DND-41 (cell line): ENCODE measurements at regions not wholly inside any gene's neighbourhood (a gene's known extent, or its start where the extent isn't known, plus 50 kb on each side); places are given as distances from the start of the nearest gene placed in this dataset.

ENCODE experiments used
- ATAC-seq: fragments of 200-7000 bp; cut with Tn5 transposase; 3 replicates; pipeline ENCODE4 v1.9.1; 2021; ENCODE audit warnings: low read depth; ENCODE audit not compliant: insufficient read depth
- DNase-seq: peaks from one replicate; pipeline ENCODE4 v3.0.0-alpha.2; 2020
- H2AFZ ChIP-seq: 2 replicates; pipeline ENCODE4 v1.6.0; 2012; ENCODE audit warnings: low read depth, low read length
- H3K27ac ChIP-seq: 2 replicates; pipeline ENCODE4 v1.5.1; 2012; ENCODE audit warnings: low read length, inconsistent platforms
- H3K27me3 ChIP-seq: fragments of 200-600 bp; sonication (generic); 2 replicates; pipeline ENCODE4 v1.6.0; 2012; ENCODE audit warnings: low read length, mild to moderate bottlenecking, inconsistent platforms; ENCODE audit not compliant: insufficient read depth, poor library complexity
- H3K36me3 ChIP-seq: 2 replicates; pipeline ENCODE4 v1.5.1; 2012; ENCODE audit warnings: low read length, inconsistent platforms; ENCODE audit not compliant: insufficient read depth
- H3K4me1 ChIP-seq: 2 replicates; pipeline ENCODE4 v1.5.1; 2012; ENCODE audit warnings: mild to moderate bottlenecking, low read length; ENCODE audit not compliant: insufficient read depth
- H3K4me2 ChIP-seq: 2 replicates; pipeline ENCODE4 v1.6.0; 2012; ENCODE audit warnings: mild to moderate bottlenecking, moderate library complexity, low read length, inconsistent platforms; ENCODE audit not compliant: insufficient read depth
- H3K4me3 ChIP-seq, 2 experiments: fragments of 200-600 bp in 1 of 2; shearing (Covaris generic) in 1 of 2; 2 replicates each; pipeline ENCODE4 v1.5.1; 2012 to 2016; ENCODE audit warnings: inconsistent platforms in 2 of 2, low read length in 2 of 2, mild to moderate bottlenecking in 2 of 2, low read depth in 1 of 2, moderate library complexity in 1 of 2
- H3K79me2 ChIP-seq: 2 replicates; pipeline ENCODE4 v1.6.0; 2012; ENCODE audit warnings: low read length, inconsistent platforms; ENCODE audit not compliant: insufficient read depth
- H3K9ac ChIP-seq: 2 replicates; pipeline ENCODE4 v1.6.0; 2012; ENCODE audit warnings: low read depth, mild to moderate bottlenecking, inconsistent platforms, low read length, moderate library complexity
- H3K9me3 ChIP-seq: 2 replicates; pipeline ENCODE4 v1.5.1; 2012; ENCODE audit warnings: low read length, moderate library complexity, mild to moderate bottlenecking, inconsistent platforms; ENCODE audit not compliant: insufficient read depth, severe bottlenecking
- H4K20me1 ChIP-seq: 2 replicates; pipeline ENCODE4 v1.6.0; 2012; ENCODE audit warnings: low read length; ENCODE audit not compliant: insufficient read depth
- CTCF ChIP-seq: IDR thresholded peaks from 2 replicates; pipeline ENCODE4 v1.5.1; 2012; ENCODE audit warnings: borderline replicate concordance, low read length, moderate library complexity, mild to moderate bottlenecking; ENCODE audit not compliant: poor library complexity, severe bottlenecking; ENCODE audit errors: extremely low read depth
- EZH2 ChIP-seq: IDR thresholded peaks from 3 replicates; pipeline ENCODE4 v1.6.1; 2012; ENCODE audit warnings: borderline replicate concordance, low read depth, mild to moderate bottlenecking, moderate library complexity, low read length, inconsistent platforms; ENCODE audit not compliant: severe bottlenecking

- no peaks in the 10 kb centered on the region for H3K79me2 ChIP-seq
- no peak overlapping the region for H3K4me2 ChIP-seq
- H3K4me1 ChIP-seq: no peaks in the 10 kb centered on the region
- no peak for DNase-seq
- H3K4me3 ChIP-seq: no peak overlapping the region
- H3K9me3 ChIP-seq: no peaks in the 10 kb centered on the region
- TF ChIP-seq EZH2 (no peak), CTCF (no peak)
- no peaks in the 10 kb centered on the region for H4K20me1 ChIP-seq
- H3K36me3 ChIP-seq: no peaks in the 10 kb centered on the region
- no peak overlapping the region for H3K9ac ChIP-seq
- no peaks in the 10 kb centered on the region for H3K27me3 ChIP-seq
- ATAC-seq: no peak
- H2AFZ ChIP-seq: no peak overlapping the region
- no peak overlapping the region for H3K27ac ChIP-seq
These were observed 1389.9 kb upstream of the MAP3K7 start for GRCh38 chr6:91976797-91977196.

GRCh38 chr6:91970700-91971099, 1383.8 kb upstream of the MAP3K7 start:
- DNase-seq (no peak), ATAC-seq (no peak)
- no peak for TF ChIP-seq CTCF
- TF ChIP-seq EZH2: no peak
- no peak overlapping the region for H3K4me3 ChIP-seq
- no peak overlapping the region for H3K9ac ChIP-seq
- H2AFZ ChIP-seq: no peak overlapping the region
- no peaks in the 10 kb centered on the region for H3K79me2 ChIP-seq
- H3K4me2 ChIP-seq: no peak overlapping the region
- peaks cover 9% of the 10 kb centered on the region for H3K9me3 ChIP-seq
- H4K20me1 ChIP-seq: no peaks in the 10 kb centered on the region
- H3K36me3 ChIP-seq: no peaks in the 10 kb centered on the region
- H3K27ac ChIP-seq: no peak overlapping the region
- H3K4me1 ChIP-seq: no peaks in the 10 kb centered on the region
- no peaks in the 10 kb centered on the region for H3K27me3 ChIP-seq

GRCh38 chr6:91965872-91966271, 1379.0 kb upstream of the MAP3K7 start:
- Histone ChIP-seq H2AFZ (no peak overlapping the region), H3K4me2 (no peak overlapping the region), H3K79me2 (no peaks in the 10 kb centered on the region), H3K27me3 (no peaks in the 10 kb centered on the region), H4K20me1 (no peaks in the 10 kb centered on the region), H3K27ac (no peak overlapping the region), H3K4me1 (no peaks in the 10 kb centered on the region), H3K36me3 (no peaks in the 10 kb centered on the region), H3K4me3 (no peak overlapping the region), H3K9ac (no peak overlapping the region), H3K9me3 (peaks cover 13% of the 10 kb centered on the region)
- DNase-seq (no peak), ATAC-seq (no peak)
- no peak for TF ChIP-seq EZH2
- no peak for TF ChIP-seq CTCF

GRCh38 chr6:91961671-91962070, 1374.8 kb upstream of the MAP3K7 start:
- Histone ChIP-seq H3K27me3 (no peaks in the 10 kb centered on the region), H3K4me1 (no peaks in the 10 kb centered on the region), H3K4me2 (no peak overlapping the region), H3K36me3 (no peaks in the 10 kb centered on the region), H3K27ac (no peak overlapping the region), H4K20me1 (no peaks in the 10 kb centered on the region), H3K79me2 (no peaks in the 10 kb centered on the region), H3K9me3 (peaks cover 13% of the 10 kb centered on the region), H3K4me3 (no peak overlapping the region), H2AFZ (no peak overlapping the region), H3K9ac (no peak overlapping the region)
- DNase-seq (no peak), ATAC-seq (no peak)
- no peak for TF ChIP-seq CTCF
- TF ChIP-seq EZH2: no peak
